ENCODE measurements at regions not wholly inside any gene's neighbourhood (a gene's known extent, or its start where the extent isn't known, plus 50 kb on each side); places are given as distances from the start of the nearest gene placed in this dataset.

DNA sequence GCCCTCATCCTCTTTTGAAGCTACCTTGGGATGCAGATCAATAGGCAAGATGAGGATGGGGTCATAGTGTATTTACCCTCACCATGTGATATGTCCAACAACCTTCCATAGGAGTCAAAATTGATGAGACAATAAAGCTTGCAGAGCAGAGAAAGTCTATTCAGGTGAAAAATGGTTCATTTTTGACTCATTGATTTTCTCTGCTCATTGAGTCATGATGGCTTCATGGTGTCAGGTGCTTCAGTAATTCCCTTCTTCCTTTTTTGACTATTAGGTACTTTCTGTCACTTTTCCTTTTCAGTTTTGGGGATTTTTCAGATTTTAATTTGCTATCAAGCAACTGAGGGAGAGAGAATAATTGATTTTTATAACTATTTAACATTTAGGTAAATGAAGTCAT is 55.9 kb upstream of the IL2 start:
- dilution Hi-C loops (cut with MboI; ENCODE audit: extremely low pct_ligation_motif_present, low sequenced_read_pairs) = no loop called here

More for the DNA sequence above, 55.9 kb upstream of the IL2 start:
- FAIRE-seq (no peak), DNase-seq (ENCODE audit: low read depth, low spot score) (no peak)
- no peak overlapping the region for H2AFZ ChIP-seq (ENCODE audit: low read depth, low read length)
- H3K79me2 ChIP-seq (ENCODE audit: control insufficient read depth, insufficient read depth, low read length) = no peaks in the 10 kb centered on the region
- intact Hi-C loops (cut with micrococcal nuclease) = no loop called here
- TF ChIP-seq GATA2 (IDR thresholded peaks at IDR 0.05; ENCODE audit: insufficient read depth, insufficient read length, low read depth, low read length) (no peak), CTCF (IDR thresholded peaks at IDR 0.05; ENCODE audit: extremely low read depth in 1 of 2, insufficient read depth in 1 of 2, low read depth in 1 of 2, low read length in 2 of 2) (no peak), MAX (IDR thresholded peaks at IDR 0.05; ENCODE audit: insufficient read depth, insufficient read length) (no peak), FOS (IDR thresholded peaks at IDR 0.05; ENCODE audit: borderline replicate concordance, insufficient read depth, low read length) (no peak), MYC (IDR thresholded peaks at IDR 0.05; ENCODE audit: low read depth, low read length) (no peak), POLR2AphosphoS5 (IDR thresholded peaks at IDR 0.05; ENCODE audit: insufficient read depth, low read depth, low read length) (no peak), POLR2A (IDR thresholded peaks at IDR 0.05; ENCODE audit: low read depth, low read length) (no peak), JUN (IDR thresholded peaks at IDR 0.05; ENCODE audit: borderline replicate concordance, insufficient read depth, insufficient read length, low read depth) (no peak), EZH2 (IDR thresholded peaks at IDR 0.05; ENCODE audit: borderline replicate concordance, low read depth, low read length, severe bottlenecking) (no peak)
- peaks cover 3 to 21% of the 10 kb centered on the region in 2 experiments for H3K27me3 ChIP-seq (ENCODE audit: control insufficient read depth in 2 of 2, insufficient read depth in 2 of 2, low read length in 2 of 2)
- H3K9ac ChIP-seq (replicated peaks; ENCODE audit: extremely low read depth, insufficient read depth, low read length) = no peak overlapping the region
- CTCF ChIA-PET = no interaction called here
- H3K4me1 ChIP-seq (ENCODE audit: control insufficient read depth, extremely low read depth, insufficient read depth, low read length) = no peaks in the 10 kb centered on the region
- H3K9me1 ChIP-seq (replicated peaks; ENCODE audit: control insufficient read depth, extremely low read depth, insufficient read depth, low read length) = no peaks in the 10 kb centered on the region
- no peaks in the 10 kb centered on the region for H3K9me3 ChIP-seq (replicated peaks; ENCODE audit: control insufficient read depth, insufficient read depth, low read length)
- no peak overlapping the region for H3K4me2 ChIP-seq (ENCODE audit: insufficient read depth, low read length)
- no peak overlapping the region for H3K4me3 ChIP-seq (replicated peaks in 1 of 3; ENCODE audit: insufficient read depth in 1 of 3, low read depth in 1 of 3, low read length in 3 of 3)
- no TSS peak for BruUV-seq (replicated peaks)
- H3K27ac ChIP-seq (ENCODE audit: insufficient read depth, low read depth, low read length) = no peak overlapping the region
- H4K20me1 ChIP-seq (replicated peaks; ENCODE audit: control insufficient read depth, extremely low read depth, insufficient read depth, low read length) = peaks cover 2% of the 10 kb centered on the region
- POLR2A ChIA-PET = no interaction called here
- H3K36me3 ChIP-seq (ENCODE audit: control insufficient read depth in 2 of 2, extremely low read depth in 1 of 2, insufficient read depth in 2 of 2, low read length in 2 of 2) = no peaks in the 10 kb centered on the region
